22Rv1 (cell line): ENCODE measurements at regions not wholly inside any gene's neighbourhood (a gene's known extent, or its start where the extent isn't known, plus 50 kb on each side); places are given as distances from the start of the nearest gene placed in this dataset.

Experiments
- H3K27ac ChIP-seq: fragments of 450-650 bp; 2 replicates; pipeline ENCODE4 v1.5.1; 2017
- CTCF ChIP-seq: fragments of 450-650 bp; IDR thresholded peaks from 2 replicates; pipeline ENCODE4 v1.5.1; 2017; ENCODE audit warnings: mild to moderate bottlenecking
- ZFX ChIP-seq: fragments of 450-650 bp; IDR thresholded peaks from 2 replicates; pipeline ENCODE4 v1.6.1; 2017; ENCODE audit warnings: antibody characterized with exemption, borderline replicate concordance

- H3K27ac ChIP-seq = no peak overlapping the region
- no peak for TF ChIP-seq ZFX
- TF ChIP-seq CTCF = no peak
These were observed 464.4 kb upstream of the AKR1E2 start for GRCh38 chr10:4361581-4361980.

GRCh38 chr10:4359003-4359402, 467.0 kb upstream of the AKR1E2 start:
- TF ChIP-seq ZFX = no peak
- no peak for TF ChIP-seq CTCF
- H3K27ac ChIP-seq = no peak overlapping the region

GRCh38 chr10:4357911-4358310, 468.1 kb upstream of the AKR1E2 start:
- TF ChIP-seq ZFX = no peak
- TF ChIP-seq CTCF = no peak
- no peak overlapping the region for H3K27ac ChIP-seq

GRCh38 chr10:4355350-4355749, 470.7 kb upstream of the AKR1E2 start:
- H3K27ac ChIP-seq = no peak overlapping the region
- TF ChIP-seq ZFX = no peak

DNA sequence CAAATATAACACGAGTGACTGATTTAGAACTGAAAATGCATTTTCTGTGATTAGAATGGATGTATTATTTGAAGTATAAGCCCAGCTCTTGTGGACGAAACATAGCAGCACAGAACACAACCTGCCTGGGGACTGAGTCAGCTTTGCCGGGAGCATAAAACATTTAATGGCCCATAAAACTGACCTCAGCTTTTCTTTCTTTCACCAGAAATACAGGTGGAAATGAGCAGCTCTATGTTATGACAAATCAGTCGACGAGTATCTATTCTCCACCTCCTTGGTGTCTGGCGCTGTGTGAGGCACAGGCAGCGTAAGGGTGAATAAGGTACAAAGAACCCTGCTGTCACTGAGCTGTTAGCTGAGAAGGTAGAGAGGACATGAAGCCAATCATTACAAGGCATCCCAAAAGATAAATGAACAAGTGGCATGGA, 471.6 kb upstream of the AKR1E2 start:
- no peak overlapping the region for H3K27ac ChIP-seq
- TF ChIP-seq ZFX = no peak
- TF ChIP-seq CTCF = no peak

- TF ChIP-seq CTCF (no peak), ZFX (no peak)
- no peak overlapping the region for H3K27ac ChIP-seq
These were observed 472.0 kb upstream of the AKR1E2 start for GRCh38 chr10:4353964-4354363.

DNA sequence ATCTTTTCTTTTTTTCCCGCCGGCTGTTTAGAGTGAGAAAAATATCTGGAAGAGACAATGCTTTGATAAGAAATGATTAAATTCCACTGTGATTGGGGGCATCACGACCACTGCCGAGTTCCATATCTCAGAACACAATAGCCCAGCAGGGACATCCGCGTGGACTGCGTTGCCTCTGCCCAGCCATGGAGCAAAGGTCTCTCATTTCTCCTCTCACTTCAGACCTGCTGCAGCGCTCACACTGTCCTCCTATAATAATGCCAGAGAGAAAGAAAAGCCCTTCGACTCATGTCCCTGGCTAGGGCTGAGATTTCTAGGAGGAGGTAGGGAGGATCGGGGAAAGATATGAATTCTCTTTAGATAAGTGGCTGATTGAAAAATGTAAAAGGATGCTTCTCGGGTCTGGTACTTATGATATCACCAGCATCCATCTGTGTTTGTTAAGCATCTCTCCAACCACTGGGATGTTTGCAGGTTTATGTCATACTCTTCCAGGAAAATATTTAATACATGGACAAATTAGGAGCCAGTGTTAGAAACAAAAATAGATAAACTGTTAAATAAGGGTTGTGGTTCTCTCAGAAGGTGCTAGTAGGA, 472.9 kb upstream of the AKR1E2 start:
- TF ChIP-seq ZFX (no peak), CTCF (no peak)
- no peak overlapping the region for H3K27ac ChIP-seq

GRCh38 chr10:4352414-4352961, 473.5 kb upstream of the AKR1E2 start:
- H3K27ac ChIP-seq = no peak overlapping the region
- no peak for TF ChIP-seq ZFX
